GM12878 (cell line): ENCODE measurements at regions not wholly inside any gene's neighbourhood (a gene's known extent, or its start where the extent isn't known, plus 50 kb on each side); places are given as distances from the start of the nearest gene placed in this dataset.

Source experiments
- ATAC-seq: fragments of 200-7000 bp; cut with Tn5 transposase; 3 replicates; pipeline ENCODE4 v1.9.1; 2020; ENCODE audit warnings: mild to moderate bottlenecking, moderate library complexity
- BruUV-seq: library from RNA; stranded (reverse); fragments of 400-500 nt; replicated peaks from 2 replicates; lab custom pipeline; 2021; lab: Mats Ljungman, UMichigan
- CTCF ChIA-PET: fragments of 300-600 bp; sonication (Branson Sonifier 250); formaldehyde crosslinking; extraction: SDS; loops from one replicate; lab custom pipeline; 2021; ENCODE audit warnings: inconsistent platforms; lab: Yijun Ruan, JAX
- POLR2A ChIA-PET: fragments of 350-600 bp; formaldehyde crosslinking; extraction: SDS; loops from one replicate; lab custom pipeline; 2021; ENCODE audit warnings: inconsistent platforms; lab: Charles Lee
- RAD21 ChIA-PET: fragments of 300-600 bp; sonication (Branson Sonifier 250); formaldehyde crosslinking; loops from one replicate; lab custom pipeline; 2023; ENCODE audit warnings: antibody characterized with exemption; ENCODE audit not compliant: unreplicated experiment; lab: Charles Lee
- SMC1A ChIA-PET: fragments of 300-600 bp; sonication (Branson Sonifier 250); formaldehyde crosslinking; loops from one replicate; lab custom pipeline; 2023; ENCODE audit not compliant: unreplicated experiment, uncharacterized antibody; lab: Charles Lee
- DNase-seq: peaks from one replicate; pipeline ENCODE4 v3.0.0-alpha.2; 2011; ENCODE audit warnings: low read depth, low spot score
- FAIRE-seq: peaks from 3 replicates; lab custom pipeline; 2011; peaks lifted over from hg19 to GRCh38; lab: Jason Lieb, UNC
- H2AFZ ChIP-seq: 2 replicates; pipeline ENCODE4 v1.6.0; 2011; ENCODE audit warnings: low read depth, low read length, control low read depth; ENCODE audit not compliant: control insufficient read depth
- H3K27ac ChIP-seq: 2 replicates; pipeline ENCODE4 v1.5.1; 2011; ENCODE audit warnings: control low read depth; ENCODE audit not compliant: control insufficient read depth, insufficient read depth
- H3K27me3 ChIP-seq, 2 experiments: replicated peaks in 1 of 2; 2 replicates each; pipeline versions ENCODE4 v1.6.0 to v1.6.1; 2011; ENCODE audit warnings: low read length in 1 of 2; ENCODE audit not compliant: control insufficient read depth in 2 of 2, insufficient read depth in 2 of 2
- H3K36me3 ChIP-seq, 2 experiments: 2 replicates each; pipeline ENCODE4 v1.5.1; 2011; ENCODE audit warnings: low read length in 1 of 2; ENCODE audit not compliant: control insufficient read depth in 2 of 2, insufficient read depth in 2 of 2
- H3K4me1 ChIP-seq: 2 replicates; pipeline ENCODE4 v1.6.1; 2011; ENCODE audit warnings: mild to moderate bottlenecking, low read length, moderate library complexity, mixed read lengths; ENCODE audit not compliant: control insufficient read depth, insufficient read depth
- H3K4me2 ChIP-seq: 2 replicates; pipeline ENCODE4 v1.6.0; 2011; ENCODE audit warnings: control low read depth; ENCODE audit not compliant: control insufficient read depth, insufficient read depth
- H3K4me3 ChIP-seq: fragments of 200-600 bp; sonication (generic); 2 replicates; pipeline ENCODE4 v1.5.1; 2016
- H3K79me2 ChIP-seq: 2 replicates; pipeline ENCODE4 v1.6.0; 2011; ENCODE audit warnings: low read length; ENCODE audit not compliant: control insufficient read depth, insufficient read depth
- H3K9ac ChIP-seq: 2 replicates; pipeline ENCODE4 v1.8.0; 2011; ENCODE audit warnings: low read length, control low read depth, mixed read lengths; ENCODE audit not compliant: control insufficient read depth, insufficient read depth
- H3K9me3 ChIP-seq: replicated peaks from 3 replicates; pipeline ENCODE4 v1.5.1; 2011; ENCODE audit warnings: mild to moderate bottlenecking, low read length; ENCODE audit not compliant: control insufficient read depth, insufficient read depth
- H4K20me1 ChIP-seq: 2 replicates; pipeline ENCODE4 v1.6.0; 2011; ENCODE audit not compliant: control insufficient read depth, insufficient read depth
- CBX5 ChIP-seq: sonication (generic); IDR thresholded peaks from 2 replicates; pipeline ENCODE4 v1.6.1; 2016; ENCODE audit warnings: low read depth, moderate library complexity, mild to moderate bottlenecking, inconsistent platforms
- ETV6 ChIP-seq, 2 experiments: fragments of 450-650 bp in 1 of 2; IDR thresholded peaks in 1 of 2; conservative IDR thresholded peaks in 1 of 2; 2 replicates each; pipeline ENCODE4 v1.6.1; 2014; ENCODE audit warnings: antibody characterized with exemption in 1 of 2, borderline replicate concordance in 1 of 2, low read depth in 1 of 2, mild to moderate bottlenecking in 1 of 2, moderate library complexity in 1 of 2
- FOXM1 ChIP-seq: IDR thresholded peaks from 2 replicates; pipeline ENCODE4 v1.6.1; 2012; ENCODE audit warnings: low read depth, mild to moderate bottlenecking, inconsistent platforms, low read length, moderate library complexity
- JUNB ChIP-seq: IDR thresholded peaks from 2 replicates; pipeline ENCODE4 v1.6.1; 2016; ENCODE audit warnings: antibody characterized with exemption, mild to moderate bottlenecking
- MEF2A ChIP-seq: IDR thresholded peaks from 2 replicates; pipeline ENCODE4 v1.6.1; 2011; ENCODE audit warnings: low read depth, mild to moderate bottlenecking, low read length, moderate library complexity; ENCODE audit not compliant: insufficient read depth
- MYB ChIP-seq: fragments of 150-350 bp; IDR thresholded peaks from 2 replicates; pipeline ENCODE4 v1.6.1; 2014; ENCODE audit warnings: mild to moderate bottlenecking, low read depth, low read length, borderline replicate concordance
- NFIC ChIP-seq: IDR thresholded peaks from 2 replicates; pipeline ENCODE4 v1.6.1; 2012; ENCODE audit warnings: low read depth, mild to moderate bottlenecking, inconsistent platforms, low read length, moderate library complexity
- RUNX3 ChIP-seq: IDR thresholded peaks from 2 replicates; pipeline ENCODE4 v1.6.1; 2012; ENCODE audit warnings: low read length, inconsistent platforms
- ZNF207 ChIP-seq: fragments of 450-650 bp; IDR thresholded peaks from 2 replicates; pipeline ENCODE4 v1.6.1; 2014; ENCODE audit warnings: antibody characterized with exemption, mild to moderate bottlenecking, borderline replicate concordance
- WGBS: methylation state at CpG from one replicate; pipeline ENCODE4 v1.1.6; 2016; ENCODE audit warnings: low lambda C conversion rate; ENCODE audit not compliant: insufficient replicate concordance, insufficient coverage; ENCODE audit errors: missing lambda C conversion rate; 5-methylcytosine and 5-hydroxymethylcytosine counted together
- in situ Hi-C: fragments of 300-500 bp; cut with MboI; formaldehyde crosslinking; loops from 9 replicates; pipeline ENCODE4 v1.14.3; 2018; ENCODE audit warnings: mixed read lengths
- intact Hi-C: fragments of 100-400 bp; cut with micrococcal nuclease; formaldehyde crosslinking; loops from one replicate; pipeline ENCODE4 v1.14.2; 2022; ENCODE audit not compliant: unreplicated experiment

GRCh38 chr4:38442073-38442788 lies 221.8 kb upstream of the KLF3 start:
- Histone ChIP-seq H4K20me1 (no peaks in the 10 kb centered on the region), H3K36me3 (no peaks in the 10 kb centered on the region), H3K79me2 (no peaks in the 10 kb centered on the region), H3K9ac (no peak overlapping the region), H3K9me3 (peaks cover 5% of the 10 kb centered on the region), H2AFZ (peak overlapping the region; percentile 39; the same call in 1 of the 2 replicates), H3K4me2 (peak overlapping the region; percentile 82; the same call in 1 of the 2 replicates), H3K4me3 (no peak overlapping the region), H3K27me3 (no peaks in the 10 kb centered on the region), H3K27ac (peak overlapping the region; percentile 25; the same call in 1 of the 2 replicates), H3K4me1 (peaks cover 5% of the 10 kb centered on the region)
- ChIA-PET CTCF (interaction anchor here (0.6 to 1.9 kb wide), 2 partner anchors 123 to 875 kb away, joined by 3 to 4 read pairs; no protein-coding TSS in a partner anchor), RAD21 (no interaction called here), SMC1A (interaction anchor here (0.6 to 0.8 kb wide), 2 partner anchors 12 to 14 kb away, joined by 3 to 4 read pairs; no protein-coding TSS in a partner anchor), POLR2A (interaction anchor here (0.6 kb wide), 1 partner anchor 16 kb away, joined by 3 read pairs; no protein-coding TSS in a partner anchor)
- TF ChIP-seq FOXM1 (peak; percentile 46; the same call in 1 of the 2 replicates), MEF2A (peak; percentile 79; the same call in 1 of the 2 replicates), NFIC (peak; percentile 52; the same call in 1 of the 2 replicates), JUNB (peak; percentile 31; the same call in 1 of the 2 replicates), ETV6 (conservative IDR thresholded peaks at IDR 0.05 in 1 of 2, IDR thresholded peaks at IDR 0.05 in 1 of 2; ENCODE audit: borderline replicate concordance in 1 of 2, low read depth in 1 of 2) (peak in 1 of 2 experiments; percentile 19; a peak in 1 of 4 replicates), ZNF207 (no peak), CBX5 (0 out of 2 replicates have a peak, but pooled peaks have one; percentile 54), MYB (no peak), RUNX3 (peak; percentile 16)
- DNase-seq (no peak), ATAC-seq (no peak), FAIRE-seq (peak; percentile 27)
- intact Hi-C loops (loop anchor here (10.0 kb wide), 1 partner anchor 233 kb away; no protein-coding TSS in a partner anchor), in situ Hi-C loops (no loop called here)
- no TSS peak for BruUV-seq
- WGBS = under 1% methylated on average over 5 of the region's 5 CpGs
